Vagina (tissue), 2 donors: ENCODE measurements at regions not wholly inside any gene's neighbourhood (a gene's known extent, or its start where the extent isn't known, plus 50 kb on each side); places are given as distances from the start of the nearest gene placed in this dataset.

Experiments
- DNase-seq, 2 donors: peaks; one replicate each; pipeline ENCODE4 v3.0.0-alpha.2; 2017; ENCODE audit errors: extremely low spot score in 2 of 2
- H3K27ac ChIP-seq: fragments of 200-600 bp; sonication (generic); one replicate; pipeline ENCODE4 v1.5.1; 2019
- H3K27me3 ChIP-seq: fragments of 200-600 bp; sonication (generic); one replicate; pipeline ENCODE4 v1.5.1; 2019
- H3K36me3 ChIP-seq, 2 donors: fragments of 200-600 bp; sonication (generic); one replicate each; pipeline ENCODE4 v1.5.1; 2017 to 2019
- H3K4me1 ChIP-seq: fragments of 200-600 bp; sonication (generic); one replicate; pipeline ENCODE4 v1.5.1; 2019
- H3K4me3 ChIP-seq, 2 donors: fragments of 200-600 bp; sonication (generic); 1 replicate in 1 of 2; 2 replicates in 1 of 2; pipeline ENCODE4 v1.5.1; 2016 to 2019
- H3K9me3 ChIP-seq: fragments of 200-600 bp; sonication (generic); one replicate; pipeline ENCODE4 v1.5.1; 2019
- POLR2A ChIP-seq, 2 donors: fragments of 450-650 bp; IDR thresholded peaks; one replicate each; pipeline ENCODE4 v1.6.1; 2017; ENCODE audit warnings: antibody characterized with exemption in 2 of 2, mild to moderate bottlenecking in 2 of 2, moderate library complexity in 2 of 2
- POLR2AphosphoS5 ChIP-seq, 2 donors: sonication (generic); formaldehyde crosslinking; IDR thresholded peaks; one replicate each; pipeline ENCODE4 v1.9.0; 2017; ENCODE audit warnings: antibody characterized with exemption in 2 of 2, mild to moderate bottlenecking in 2 of 2, low read depth in 1 of 2; ENCODE audit not compliant: insufficient read depth in 1 of 2
- intact Hi-C: fragments of 100-400 bp; cut with DNase I; formaldehyde crosslinking; loops from one replicate; pipeline ENCODE4 v1.15.1; 2023
- TF ChIP-seq, protein P1 (sequence below), 3 experiments: fragments of 450-650 bp in 2 of 3; fragments of 200-600 bp in 1 of 3; sonication (generic) in 1 of 3; IDR thresholded peaks; one replicate each; pipeline ENCODE4 v1.5.1; 2017 to 2019; ENCODE audit warnings: antibody characterized with exemption in 3 of 3, mild to moderate bottlenecking in 2 of 3, moderate library complexity in 2 of 3

DNA sequence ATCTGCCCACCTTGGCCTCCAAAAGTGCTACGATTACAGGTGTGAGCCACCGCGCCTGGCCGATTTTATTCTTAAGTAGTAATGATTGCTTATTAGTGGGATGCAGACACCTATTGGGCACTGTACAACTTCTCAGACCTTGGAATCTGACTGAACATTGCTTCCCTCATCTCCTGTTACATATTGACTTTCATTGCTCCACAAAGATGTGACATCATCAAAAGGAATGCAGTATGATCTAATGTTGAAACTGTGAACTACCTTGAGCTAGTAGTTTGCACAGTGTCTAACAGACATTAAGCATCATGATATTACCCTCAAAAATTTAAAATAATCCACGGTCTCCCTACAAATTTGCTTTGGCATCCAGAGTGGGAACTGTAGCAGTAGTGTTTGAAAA lies 109.8 kb upstream of the SIX2 start:
- TF ChIP-seq POLR2AphosphoS5 (IDR thresholded peaks at IDR 0.05; ENCODE audit: insufficient read depth in 1 of 2, low read depth in 1 of 2) (no peak), POLR2A (IDR thresholded peaks at IDR 0.05) (no peak)
- TF ChIP-seq, protein P1, sequence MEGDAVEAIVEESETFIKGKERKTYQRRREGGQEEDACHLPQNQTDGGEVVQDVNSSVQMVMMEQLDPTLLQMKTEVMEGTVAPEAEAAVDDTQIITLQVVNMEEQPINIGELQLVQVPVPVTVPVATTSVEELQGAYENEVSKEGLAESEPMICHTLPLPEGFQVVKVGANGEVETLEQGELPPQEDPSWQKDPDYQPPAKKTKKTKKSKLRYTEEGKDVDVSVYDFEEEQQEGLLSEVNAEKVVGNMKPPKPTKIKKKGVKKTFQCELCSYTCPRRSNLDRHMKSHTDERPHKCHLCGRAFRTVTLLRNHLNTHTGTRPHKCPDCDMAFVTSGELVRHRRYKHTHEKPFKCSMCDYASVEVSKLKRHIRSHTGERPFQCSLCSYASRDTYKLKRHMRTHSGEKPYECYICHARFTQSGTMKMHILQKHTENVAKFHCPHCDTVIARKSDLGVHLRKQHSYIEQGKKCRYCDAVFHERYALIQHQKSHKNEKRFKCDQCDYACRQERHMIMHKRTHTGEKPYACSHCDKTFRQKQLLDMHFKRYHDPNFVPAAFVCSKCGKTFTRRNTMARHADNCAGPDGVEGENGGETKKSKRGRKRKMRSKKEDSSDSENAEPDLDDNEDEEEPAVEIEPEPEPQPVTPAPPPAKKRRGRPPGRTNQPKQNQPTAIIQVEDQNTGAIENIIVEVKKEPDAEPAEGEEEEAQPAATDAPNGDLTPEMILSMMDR (IDR thresholded peaks at IDR 0.05) = no peak
- H3K27me3 ChIP-seq = no peaks in the 10 kb centered on the region
- H3K4me1 ChIP-seq = no peaks in the 10 kb centered on the region
- no peaks in the 10 kb centered on the region for H3K9me3 ChIP-seq
- H3K36me3 ChIP-seq = no peaks in the 10 kb centered on the region
- no peak for DNase-seq
- no peak overlapping the region for H3K27ac ChIP-seq
- intact Hi-C loops = no loop called here
- no peak overlapping the region for H3K4me3 ChIP-seq

DNA sequence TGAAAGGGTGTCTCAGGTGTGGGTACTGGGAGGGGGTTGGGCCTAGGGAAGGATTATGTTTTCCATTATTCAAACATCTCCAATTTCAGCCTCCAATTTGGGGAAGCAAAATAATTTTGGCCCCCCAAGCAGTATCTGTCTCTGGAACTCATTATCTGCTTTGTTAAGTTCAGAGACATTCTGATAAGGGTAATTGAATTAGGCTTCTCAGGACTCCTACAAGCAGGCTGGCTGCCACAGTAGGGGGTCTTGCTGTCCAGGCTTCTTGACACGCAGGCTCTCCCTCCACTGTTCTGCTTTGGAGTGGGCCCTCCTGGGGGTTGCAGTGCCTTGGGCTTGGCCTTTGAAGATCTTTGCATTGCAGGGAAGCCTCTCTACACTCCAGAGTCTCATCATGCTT lies 108.1 kb upstream of the SIX2 start:
- no peak overlapping the region for H3K27ac ChIP-seq
- intact Hi-C loops = no loop called here
- TF ChIP-seq POLR2A (IDR thresholded peaks at IDR 0.05) = no peak
- TF ChIP-seq, protein P1 (IDR thresholded peaks at IDR 0.05) = no peak
- no peak for TF ChIP-seq POLR2AphosphoS5 (IDR thresholded peaks at IDR 0.05; ENCODE audit: insufficient read depth in 1 of 2, low read depth in 1 of 2)
- no peak overlapping the region for H3K4me3 ChIP-seq
- H3K36me3 ChIP-seq = no peaks in the 10 kb centered on the region
- DNase-seq = peak in 1 of 2 donors; percentile 34
- no peaks in the 10 kb centered on the region for H3K9me3 ChIP-seq
- no peaks in the 10 kb centered on the region for H3K27me3 ChIP-seq
- H3K4me1 ChIP-seq = no peaks in the 10 kb centered on the region

DNA sequence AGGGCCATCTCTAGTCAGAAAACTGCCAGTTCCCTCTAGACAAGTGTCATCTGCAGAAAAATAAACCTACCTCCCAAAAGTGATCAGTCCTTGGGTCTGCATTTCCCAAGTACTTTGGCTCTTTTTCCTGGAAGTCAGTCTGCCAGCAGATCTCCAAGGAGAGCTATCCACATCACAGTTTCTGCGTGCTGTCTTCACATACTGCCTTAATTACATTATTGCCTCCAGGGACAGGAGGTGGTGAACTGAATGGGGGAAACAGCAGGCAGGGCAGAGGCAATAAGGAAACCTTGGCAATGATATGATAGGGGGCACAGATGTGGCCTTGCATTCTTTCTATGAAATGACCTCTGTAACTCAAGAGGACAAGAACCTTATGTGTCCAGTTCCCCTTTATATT lies 105.9 kb upstream of the SIX2 start:
- Histone ChIP-seq H3K36me3 (no peaks in the 10 kb centered on the region), H3K27me3 (no peaks in the 10 kb centered on the region), H3K4me1 (no peaks in the 10 kb centered on the region), H3K4me3 (no peak overlapping the region), H3K9me3 (no peaks in the 10 kb centered on the region), H3K27ac (no peak overlapping the region)
- no peak for TF ChIP-seq POLR2A (IDR thresholded peaks at IDR 0.05)
- TF ChIP-seq POLR2AphosphoS5 (IDR thresholded peaks at IDR 0.05; ENCODE audit: insufficient read depth in 1 of 2, low read depth in 1 of 2) = no peak
- TF ChIP-seq, protein P1 (IDR thresholded peaks at IDR 0.05) = no peak
- intact Hi-C loops = no loop called here
- no peak for DNase-seq

DNA sequence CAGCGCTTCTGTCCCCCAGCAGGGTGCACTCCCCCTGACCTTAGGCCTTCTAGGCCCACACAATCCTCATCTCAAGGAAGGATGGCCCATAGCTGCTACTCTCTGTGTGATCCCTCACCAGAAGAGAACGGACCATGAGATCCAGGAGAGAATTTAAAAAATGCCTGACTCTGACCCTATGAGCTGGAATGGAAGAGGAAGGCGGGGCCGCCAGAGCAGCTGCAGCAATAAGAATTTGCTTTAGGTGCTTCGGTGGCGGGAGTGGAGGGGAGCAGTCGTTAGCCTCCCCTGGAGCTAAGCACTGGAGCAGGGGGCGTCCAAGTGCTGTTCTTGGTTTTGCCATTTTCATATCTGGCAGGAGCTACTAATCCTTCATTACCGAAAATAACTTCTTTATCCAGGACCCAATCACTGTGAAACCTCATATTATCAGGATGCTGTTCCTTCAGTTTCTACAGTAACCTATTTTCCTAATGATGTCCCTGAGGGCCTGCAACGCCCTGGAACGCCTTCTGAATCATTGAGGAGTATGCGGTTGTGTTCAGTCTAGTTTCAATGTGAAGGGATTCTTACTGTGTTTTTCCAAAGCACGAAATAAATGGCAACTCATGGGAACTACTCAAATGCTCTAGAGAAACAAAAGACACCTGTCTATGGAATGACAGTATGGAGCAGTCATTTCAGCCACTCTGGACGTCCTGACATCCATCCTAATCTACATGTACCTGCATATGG lies 105.1 kb upstream of the SIX2 start:
- no peaks in the 10 kb centered on the region for H3K4me1 ChIP-seq
- no peaks in the 10 kb centered on the region for H3K27me3 ChIP-seq
- DNase-seq = peak in 1 of 2 donors; percentile 31
- H3K9me3 ChIP-seq = no peaks in the 10 kb centered on the region
- H3K36me3 ChIP-seq = no peaks in the 10 kb centered on the region
- H3K4me3 ChIP-seq = no peak overlapping the region
- intact Hi-C loops = no loop called here
- TF ChIP-seq, protein P1 (IDR thresholded peaks at IDR 0.05) = no peak
- TF ChIP-seq POLR2A (IDR thresholded peaks at IDR 0.05) (no peak), POLR2AphosphoS5 (IDR thresholded peaks at IDR 0.05; ENCODE audit: insufficient read depth in 1 of 2, low read depth in 1 of 2) (no peak)
- H3K27ac ChIP-seq = no peak overlapping the region

DNA sequence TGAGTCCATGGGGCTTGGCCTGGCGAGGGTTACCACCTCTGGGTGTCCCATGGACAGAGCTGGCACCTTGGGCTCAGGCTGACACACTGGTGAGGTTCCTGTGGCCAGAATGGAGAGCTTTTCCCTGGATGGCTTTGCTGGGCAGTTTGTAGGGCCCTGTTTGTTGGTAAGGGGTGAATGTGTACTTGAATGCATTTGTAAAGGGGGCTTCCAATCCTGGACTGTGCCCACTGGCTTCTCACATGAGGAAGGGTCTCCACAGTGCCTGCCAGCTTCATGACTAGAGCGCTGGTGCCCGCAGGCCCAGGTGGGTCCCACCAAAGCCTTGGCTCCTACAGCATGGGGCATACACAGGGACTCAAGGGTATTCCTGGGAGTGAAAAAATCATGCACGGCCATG lies 103.5 kb upstream of the SIX2 start:
- Histone ChIP-seq H3K9me3 (no peaks in the 10 kb centered on the region), H3K27me3 (no peaks in the 10 kb centered on the region), H3K4me3 (no peak overlapping the region), H3K36me3 (no peaks in the 10 kb centered on the region), H3K27ac (no peak overlapping the region), H3K4me1 (no peaks in the 10 kb centered on the region)
- intact Hi-C loops = no loop called here
- DNase-seq = peak in 1 of 2 donors; percentile 72
- TF ChIP-seq POLR2A (IDR thresholded peaks at IDR 0.05) (no peak), POLR2AphosphoS5 (IDR thresholded peaks at IDR 0.05; ENCODE audit: insufficient read depth in 1 of 2, low read depth in 1 of 2) (no peak)
- TF ChIP-seq, protein P1 (IDR thresholded peaks at IDR 0.05) = no peak
